NCI-H128 (cell line): ENCODE measurements at regions not wholly inside any gene's neighbourhood (a gene's known extent, or its start where the extent isn't known, plus 50 kb on each side); places are given as distances from the start of the nearest gene placed in this dataset.

Source experiments
- DNase-seq: peaks from one replicate; lab custom pipeline; 2025; ENCODE audit not compliant: unreplicated experiment; lab: John Stamatoyannopoulos, UW

DNA sequence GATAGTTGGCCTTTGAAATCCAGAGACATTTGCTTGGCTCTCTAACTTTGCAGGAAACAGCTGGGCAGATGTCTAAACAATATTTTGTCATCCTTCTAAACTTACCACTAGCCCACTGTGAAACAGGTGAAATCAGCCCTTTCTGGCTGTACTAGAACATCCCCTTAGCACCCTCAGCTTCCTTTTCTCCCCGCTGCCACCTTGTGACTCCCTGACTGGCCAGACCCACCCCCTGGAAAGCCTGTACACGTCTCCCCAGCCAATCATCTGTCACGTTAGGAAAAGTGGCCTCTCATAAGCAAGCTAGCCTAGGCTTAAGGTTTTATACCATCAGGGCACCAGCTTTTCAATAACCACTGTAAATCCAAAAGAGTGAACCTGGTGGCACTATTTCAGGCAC lies 88.6 kb upstream of the E2F3 start:
- DNase-seq = no peak

DNA sequence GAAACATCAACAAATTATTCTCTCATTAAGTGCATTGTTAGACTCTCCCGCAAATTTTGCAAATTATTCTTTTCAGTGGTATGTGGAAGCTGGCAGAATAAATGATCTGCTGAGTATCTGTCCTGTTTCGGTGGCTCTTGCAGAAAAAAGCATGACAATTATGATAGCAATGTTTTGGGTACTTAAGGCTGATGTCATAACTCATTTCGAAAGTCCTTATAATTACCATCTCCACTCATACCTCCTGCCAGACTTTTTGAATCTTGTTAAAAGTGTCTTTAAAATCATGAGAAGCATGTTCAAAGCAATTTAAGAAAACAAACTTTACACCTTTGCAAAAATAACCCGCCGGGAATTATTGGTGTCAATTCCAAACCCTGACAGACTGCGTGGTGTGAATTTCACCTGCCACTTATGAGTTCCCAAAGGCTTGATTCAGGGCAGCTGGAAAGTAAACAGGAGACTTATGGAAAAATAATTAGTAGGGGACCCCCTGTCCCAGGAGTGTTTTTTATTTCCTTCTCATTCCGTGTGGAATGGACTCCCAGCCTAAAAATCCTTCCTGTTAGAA lies 87.6 kb upstream of the E2F3 start:
- DNase-seq = no peak

DNA sequence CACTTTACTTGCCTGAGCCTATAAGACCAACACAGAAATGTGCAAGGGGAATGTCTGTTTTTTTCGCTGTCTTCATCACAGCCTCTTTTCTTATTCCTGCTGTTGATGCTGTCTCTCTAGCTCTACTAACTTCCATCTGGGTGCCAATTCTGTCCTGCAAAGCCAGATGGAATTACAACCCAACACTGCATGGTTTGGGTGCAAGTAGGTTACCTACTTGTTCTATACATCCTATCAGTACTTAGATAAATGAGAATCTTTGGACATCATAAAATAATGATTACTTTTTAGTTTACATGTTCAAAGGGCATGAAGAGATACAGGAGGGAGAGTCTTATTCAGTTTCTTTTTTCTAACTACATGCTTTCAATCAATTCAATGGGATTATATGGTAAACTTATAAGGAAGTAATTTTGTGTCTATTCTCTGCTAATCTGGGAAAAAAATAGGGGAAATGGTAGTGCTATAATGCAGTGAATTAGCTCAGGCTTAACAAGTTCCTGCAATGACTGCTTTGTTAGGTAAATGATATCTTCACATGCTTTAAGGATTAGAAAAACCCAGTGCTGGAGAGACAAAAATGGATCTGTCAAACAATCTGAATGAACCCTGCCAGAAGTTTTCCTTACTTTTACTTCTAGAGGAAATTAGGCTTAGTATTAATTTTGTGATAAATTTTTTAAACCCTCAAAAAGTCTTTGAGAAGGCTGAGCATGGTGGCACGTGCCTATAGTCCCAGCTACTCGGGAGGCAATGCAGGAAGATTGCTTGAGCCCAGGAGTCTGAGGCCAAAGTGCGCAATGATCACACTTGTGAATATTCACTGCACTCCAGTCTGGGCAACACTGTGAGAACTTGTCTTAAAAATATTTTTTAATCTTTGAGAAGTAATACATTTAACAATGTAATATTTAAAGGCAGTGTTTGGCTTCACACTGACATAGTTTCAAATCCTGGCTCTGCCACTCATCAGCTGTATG lies 86.5 kb upstream of the E2F3 start:
- no peak for DNase-seq

DNA sequence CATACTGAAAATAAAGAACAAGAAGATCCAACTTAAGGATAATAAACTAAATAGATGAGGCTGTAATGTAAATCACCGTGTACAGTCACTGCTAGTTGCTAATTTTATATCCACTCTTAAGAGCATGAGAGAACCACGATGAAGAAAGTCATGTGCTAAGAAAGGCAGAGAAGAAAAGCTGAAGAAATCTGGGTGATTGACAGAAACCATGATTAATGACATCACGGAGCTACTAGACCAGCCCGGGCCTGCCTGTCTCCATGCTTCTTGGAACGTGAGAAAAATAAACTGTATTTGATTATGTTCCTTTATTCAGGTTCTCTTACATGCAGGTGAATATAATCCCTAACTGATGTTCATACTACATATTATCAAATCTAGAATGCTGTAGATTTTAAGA lies 84.2 kb upstream of the E2F3 start:
- DNase-seq = no peak

DNA sequence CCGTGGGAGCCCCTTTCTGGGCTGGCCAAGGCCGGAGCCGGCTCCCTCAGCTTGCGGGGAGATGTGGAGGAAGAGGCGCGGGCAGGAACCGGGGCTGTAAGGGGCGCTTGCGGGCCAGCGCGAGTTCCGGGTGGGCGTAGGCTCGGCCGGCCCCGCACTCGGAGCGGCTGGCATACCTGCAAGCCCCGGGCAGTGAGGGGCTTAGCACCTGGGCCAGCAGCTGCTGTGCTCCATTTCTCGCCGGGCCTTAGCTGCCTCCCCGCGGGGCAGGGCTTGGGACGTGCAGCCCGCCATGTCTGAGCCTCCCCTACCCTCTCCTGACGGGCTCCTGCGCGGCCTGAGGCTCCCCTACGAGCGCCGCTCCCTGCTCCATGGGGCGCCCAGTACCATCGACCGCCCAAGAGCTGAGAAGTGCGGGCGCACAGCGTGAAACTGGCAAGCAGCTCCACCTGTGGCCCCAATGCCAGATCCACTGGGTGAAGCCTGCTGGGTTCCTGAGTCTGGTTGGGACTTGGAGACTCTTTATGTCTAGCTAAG lies 82.8 kb upstream of the E2F3 start:
- no peak for DNase-seq

DNA sequence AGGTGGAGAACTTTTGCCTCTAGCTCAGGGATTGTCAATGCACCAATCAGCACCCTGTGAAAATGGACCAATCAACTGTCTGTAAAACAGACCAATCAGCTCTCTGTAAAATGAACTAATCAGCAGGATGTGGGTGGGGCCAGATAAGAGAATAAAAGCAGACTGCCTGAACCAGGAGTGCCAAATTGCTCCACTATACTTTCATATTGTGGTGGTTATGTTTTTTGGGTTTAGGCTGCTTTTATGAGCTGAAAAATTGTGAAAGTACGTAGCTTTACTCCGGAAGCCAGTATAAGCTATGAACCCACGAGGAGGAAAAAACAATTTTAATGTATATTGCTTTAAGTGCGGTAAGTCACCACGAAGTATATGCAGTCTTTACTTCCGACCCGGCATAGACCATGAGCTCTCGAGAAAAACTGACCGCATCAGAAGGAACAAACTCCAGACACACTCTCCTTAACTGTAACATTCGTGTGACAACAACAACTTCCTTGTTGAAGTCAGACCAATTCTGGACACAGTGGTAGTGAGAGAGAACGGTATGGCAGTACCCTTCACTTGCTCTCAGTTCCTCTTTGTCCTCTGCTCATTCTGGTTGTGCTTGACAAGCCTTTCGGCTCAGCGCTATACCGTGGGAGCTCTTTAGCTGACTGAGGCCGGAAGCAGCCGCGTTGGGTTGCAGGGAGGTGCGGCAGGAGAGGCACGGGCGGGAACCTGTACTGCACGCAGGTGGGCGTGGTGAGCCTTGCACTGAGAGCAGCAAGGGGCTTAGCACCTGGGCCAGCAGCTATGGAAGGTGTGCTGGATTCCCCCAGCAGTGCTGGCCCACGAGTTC lies 81.9 kb upstream of the E2F3 start:
- DNase-seq = no peak

DNA sequence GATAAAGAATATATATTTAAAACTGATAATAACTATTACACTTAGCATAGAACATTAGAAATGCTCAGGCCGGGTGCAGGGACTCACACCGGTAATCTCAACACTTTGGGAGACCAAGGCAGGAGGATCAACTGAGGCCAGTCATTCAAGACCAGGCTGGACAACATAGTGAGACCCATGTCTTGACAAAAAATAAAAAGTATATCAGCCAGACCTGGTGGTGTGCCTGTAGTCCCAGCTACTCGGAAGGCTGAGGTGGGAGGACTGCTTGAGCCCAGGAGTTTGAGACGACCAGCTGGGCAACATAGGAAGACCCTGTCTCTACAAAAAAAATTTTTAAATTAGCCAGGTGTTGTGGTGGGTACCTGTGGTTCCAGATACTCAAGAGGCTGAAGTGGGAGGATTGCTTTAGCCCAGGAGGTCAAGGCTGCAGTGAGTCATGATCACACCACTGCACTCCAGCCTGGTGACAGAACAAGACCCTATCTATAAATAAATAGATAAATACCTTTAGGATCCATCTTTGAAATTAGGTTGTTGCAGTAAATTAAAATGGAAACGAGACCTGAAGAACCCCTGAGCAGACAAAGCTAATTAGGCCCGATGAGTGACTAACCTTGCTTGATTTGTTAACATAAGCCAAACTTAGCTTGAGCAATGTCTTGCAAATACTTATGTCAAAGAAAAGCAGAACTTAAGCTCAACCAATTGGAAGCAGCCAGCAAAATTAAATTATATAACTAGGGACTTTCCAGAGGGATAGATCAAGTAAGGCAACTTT lies 75.8 kb upstream of the E2F3 start:
- no peak for DNase-seq

DNA sequence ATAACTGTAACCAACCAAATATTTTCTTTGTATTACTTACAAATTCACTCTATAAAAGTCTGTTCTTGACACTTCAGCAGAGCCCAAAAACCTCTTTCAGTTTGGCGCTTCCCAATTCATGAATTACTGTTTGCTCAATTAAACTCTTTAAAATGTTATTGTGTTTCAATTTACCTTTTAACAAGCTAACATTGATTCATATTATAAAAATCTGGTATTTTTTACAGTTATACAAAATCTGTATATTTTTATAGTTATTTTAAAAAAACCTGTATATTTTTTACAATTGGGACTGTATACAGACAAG lies 75.3 kb upstream of the E2F3 start:
- no peak for DNase-seq

DNA sequence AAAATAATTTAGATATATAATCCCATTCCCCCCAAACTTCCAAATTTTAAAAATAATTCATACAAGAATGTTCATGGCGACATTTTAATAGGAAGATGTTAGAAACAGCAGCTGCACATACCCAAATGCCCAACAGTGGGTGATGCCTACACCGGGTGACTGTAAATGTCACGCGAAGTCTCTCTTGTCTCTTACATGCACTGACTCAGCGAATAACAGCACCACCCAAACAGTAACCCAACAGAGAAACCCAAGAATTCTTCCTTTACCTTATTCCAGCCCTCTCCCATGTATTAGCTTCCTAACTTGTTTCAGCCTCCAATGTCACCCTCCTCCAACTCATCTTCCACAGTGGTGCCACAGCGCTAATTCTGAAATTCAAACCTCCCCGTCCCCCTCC lies 74.5 kb upstream of the E2F3 start:
- DNase-seq = no peak

DNA sequence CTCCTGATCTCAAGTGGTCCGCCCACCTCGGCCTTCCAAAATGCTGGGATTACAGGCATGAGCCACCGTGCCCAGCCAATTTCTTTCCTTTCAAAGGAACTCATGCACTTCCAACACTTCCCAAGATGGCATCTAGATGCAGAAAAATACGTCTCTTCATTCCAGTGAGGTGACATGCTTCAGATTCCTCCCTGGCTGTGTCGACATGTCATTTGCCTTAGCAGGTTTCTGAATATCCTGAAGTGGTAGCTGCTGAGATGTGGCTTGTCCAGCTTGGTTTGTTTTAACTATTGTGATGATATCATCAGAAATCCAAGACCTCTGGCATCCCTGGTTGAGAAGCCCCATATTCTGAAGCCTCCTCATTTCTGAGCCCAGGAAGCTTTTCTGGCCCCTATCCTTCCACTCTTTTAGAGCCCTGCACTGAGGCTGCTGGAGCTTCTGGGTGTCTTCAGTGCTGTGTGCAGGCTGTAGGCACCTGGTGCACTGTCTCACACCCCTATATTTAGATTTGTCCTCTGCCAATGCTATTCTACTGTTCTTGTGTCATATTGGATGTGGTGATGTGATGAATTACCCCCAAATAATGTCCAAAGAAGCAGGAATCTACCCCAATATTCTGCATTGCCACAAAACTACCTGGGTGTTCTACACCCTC lies 73.3 kb upstream of the E2F3 start:
- no peak for DNase-seq

DNA sequence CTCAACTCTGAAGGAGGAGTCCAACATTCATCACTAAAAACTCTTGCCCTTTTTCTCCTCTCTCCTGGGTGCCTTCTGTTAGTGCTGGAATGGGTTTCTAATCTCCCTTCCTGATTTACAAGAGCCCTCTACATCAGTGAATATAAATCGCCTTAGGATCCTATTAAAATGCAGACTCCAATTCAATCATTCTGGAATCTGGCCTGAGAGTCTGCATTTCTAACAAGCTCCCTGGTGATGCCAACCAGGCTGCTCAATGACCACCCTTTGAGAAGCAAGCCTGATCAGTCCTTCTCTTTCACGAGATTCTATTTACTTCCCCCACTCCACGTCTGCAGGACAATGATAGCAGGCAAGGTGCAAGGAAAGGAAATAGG lies 72.8 kb upstream of the E2F3 start:
- DNase-seq = no peak

DNA sequence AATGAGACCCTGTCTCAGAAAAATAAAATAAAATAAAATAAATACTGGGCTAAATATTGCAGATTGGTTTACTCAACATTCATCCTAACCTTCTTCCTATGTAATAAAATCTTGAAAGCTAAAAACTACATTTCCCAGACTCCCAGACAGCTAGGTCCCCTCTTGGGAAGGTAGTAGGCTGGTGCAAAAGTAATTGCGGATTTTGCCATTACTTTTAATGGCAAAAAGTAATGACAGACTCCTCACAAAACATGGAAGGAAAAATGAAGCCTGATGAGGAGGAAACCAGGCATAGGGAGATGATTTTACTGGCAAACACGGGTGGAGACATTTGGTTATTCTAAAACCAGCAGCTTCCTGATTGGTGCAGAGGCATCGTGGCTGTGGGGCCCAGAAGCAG lies 70.6 kb upstream of the E2F3 start:
- DNase-seq = no peak

DNA sequence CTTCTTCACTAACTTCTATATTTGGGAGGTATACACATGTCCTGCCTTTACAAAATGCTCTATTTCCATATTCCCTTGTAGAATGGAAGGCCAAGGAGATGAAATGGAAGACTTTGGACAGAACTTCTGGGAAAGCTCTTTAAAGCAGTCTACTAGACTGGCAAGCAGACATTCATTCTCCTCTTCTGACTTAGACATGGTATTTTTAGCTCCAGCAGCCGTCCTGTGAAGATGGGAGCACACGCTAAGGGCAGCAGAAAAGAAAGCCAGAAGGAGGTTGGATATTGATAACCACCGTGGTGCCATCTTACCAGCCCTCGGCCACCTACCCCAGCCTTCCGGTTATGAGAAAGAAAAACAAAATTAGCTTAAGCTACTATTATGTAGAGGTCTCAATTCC lies 70.1 kb upstream of the E2F3 start:
- no peak for DNase-seq

DNA sequence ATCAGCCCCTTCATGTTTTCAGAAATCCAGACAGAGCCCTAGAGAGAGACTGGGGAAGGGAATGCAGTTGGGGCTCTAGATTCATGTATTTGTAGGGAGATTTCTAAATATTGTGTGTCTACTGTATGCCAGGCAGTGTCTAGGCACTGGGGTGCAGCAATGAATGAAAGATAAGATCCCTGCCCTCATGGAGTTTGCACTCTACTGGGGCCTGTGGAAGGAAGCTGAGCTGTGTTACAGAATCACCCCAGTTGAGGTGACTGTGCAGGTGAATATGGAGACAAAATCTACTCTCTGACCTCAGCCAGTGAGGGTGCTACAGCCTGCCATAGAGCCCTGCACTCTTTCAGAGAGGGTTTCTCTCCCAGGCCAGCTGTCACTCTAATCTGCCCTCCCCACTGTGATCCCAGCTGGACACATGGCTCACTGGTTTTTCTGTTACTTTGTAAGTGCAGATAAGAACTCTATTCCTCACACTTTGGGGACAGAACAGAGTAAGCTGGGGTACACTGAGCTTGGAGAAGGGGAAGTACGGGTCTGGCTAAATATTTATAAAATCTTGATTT lies 69.2 kb upstream of the E2F3 start:
- no peak for DNase-seq

DNA sequence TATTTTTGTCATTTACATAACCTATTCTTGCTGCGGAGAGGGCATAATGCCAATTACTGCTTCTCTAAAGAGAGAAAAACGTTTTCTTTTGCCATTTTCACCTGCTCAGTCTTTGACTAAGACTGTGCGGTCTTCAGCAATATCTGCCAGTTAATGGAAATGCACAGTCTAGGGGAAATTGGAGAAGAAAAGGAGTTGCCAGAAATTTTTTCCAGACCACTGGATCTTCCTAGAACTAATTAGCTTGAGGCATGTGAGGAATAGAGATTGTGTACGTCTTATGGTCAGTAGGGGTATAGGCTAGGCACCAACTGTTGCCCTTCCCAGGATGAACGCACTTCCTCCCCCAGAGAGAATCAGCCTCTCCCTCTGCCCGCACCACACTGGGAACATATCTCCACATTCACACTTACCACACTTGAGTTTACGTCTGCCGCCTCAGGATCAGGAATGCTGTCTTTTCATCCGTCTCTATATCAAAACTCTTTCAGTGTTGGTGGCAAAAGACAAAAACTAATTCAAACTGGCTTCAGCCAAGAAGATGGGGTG lies 67.9 kb upstream of the E2F3 start:
- DNase-seq = no peak

DNA sequence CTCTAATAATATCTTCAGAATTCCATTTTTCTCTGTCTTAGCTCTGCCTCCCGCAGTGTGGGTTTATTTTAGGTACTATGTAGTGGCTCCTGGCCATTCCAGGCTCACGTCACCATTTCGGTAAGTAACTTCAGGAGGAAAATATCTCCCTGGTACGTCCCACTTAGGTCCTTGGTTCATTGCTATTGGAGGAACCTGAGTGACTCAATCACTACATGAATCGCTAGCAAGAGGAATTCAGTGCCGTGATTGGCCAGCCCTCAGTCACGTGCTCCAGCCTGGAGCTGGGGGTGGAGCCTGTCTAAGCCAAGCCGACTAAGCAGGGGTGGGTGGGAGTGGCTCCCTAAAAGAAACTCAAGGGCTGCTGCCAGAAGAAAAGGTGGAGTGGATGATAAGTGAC lies 67.3 kb upstream of the E2F3 start:
- no peak for DNase-seq

DNA sequence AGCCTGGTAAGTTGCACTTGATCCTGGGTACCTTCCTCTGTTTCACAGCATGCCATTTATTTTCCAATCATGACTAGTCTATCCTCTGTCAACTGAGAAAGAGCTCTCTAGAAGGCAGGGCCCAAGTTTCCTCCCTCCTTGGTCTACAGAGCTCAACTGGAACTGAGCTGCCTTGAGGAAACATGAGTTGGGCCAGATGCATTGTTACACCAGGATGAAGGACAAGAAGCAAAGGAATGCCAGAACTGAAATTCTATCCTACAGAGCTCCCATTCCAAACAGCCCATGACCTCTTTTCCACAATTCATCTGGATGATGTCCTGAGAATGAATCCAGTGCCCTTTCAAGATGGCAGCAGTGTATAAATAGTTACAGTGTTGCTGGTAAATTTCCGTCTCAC lies 66.7 kb upstream of the E2F3 start:
- no peak for DNase-seq

DNA sequence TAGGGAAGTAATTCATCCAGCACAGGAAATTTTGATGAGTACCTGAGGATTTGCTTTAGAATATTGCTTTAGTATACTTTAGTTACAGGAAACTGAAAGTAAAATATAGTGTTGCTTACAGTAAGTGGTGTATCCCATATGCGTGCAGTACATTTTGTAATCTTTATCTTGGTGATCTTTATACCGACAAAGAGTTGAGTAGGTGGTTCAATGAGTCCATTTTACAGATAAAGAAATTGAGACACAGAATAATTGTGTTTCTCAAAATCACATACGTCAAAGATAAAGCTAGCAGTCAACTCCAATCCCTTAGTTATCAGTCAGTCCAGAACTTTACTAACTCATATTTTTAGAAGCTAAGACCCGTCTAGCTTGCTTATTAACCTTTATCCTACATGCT lies 65.8 kb upstream of the E2F3 start:
- no peak for DNase-seq

DNA sequence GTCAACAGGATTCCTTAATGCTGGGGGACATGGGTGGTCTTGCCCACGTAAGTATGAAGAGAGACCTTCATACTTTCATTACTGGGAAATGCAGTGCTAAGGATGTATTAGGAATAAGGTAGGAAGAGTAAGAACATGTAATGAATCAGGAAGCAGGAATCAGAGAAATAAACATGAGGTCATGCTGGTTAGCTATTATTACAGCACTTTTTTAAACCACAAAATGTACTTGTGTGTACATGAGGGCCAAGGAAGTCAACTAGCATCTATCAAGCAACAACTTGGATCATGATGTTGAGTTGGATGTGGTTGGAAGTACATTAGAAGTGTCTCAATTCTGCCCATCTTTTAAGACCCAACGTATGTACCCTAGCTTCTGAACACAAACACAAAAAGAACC lies 63.5 kb upstream of the E2F3 start:
- no peak for DNase-seq
